GM12875 (cell line): ENCODE measurements at regions not wholly inside any gene's neighbourhood (a gene's known extent, or its start where the extent isn't known, plus 50 kb on each side); places are given as distances from the start of the nearest gene placed in this dataset.

Source experiments
- H3K4me3 ChIP-seq: one replicate; pipeline ENCODE4 v1.5.1; 2011; ENCODE audit warnings: low read depth, low read length, control low read depth
- CTCF ChIP-seq: IDR thresholded peaks from 2 replicates; pipeline ENCODE4 v1.5.1; 2011; ENCODE audit warnings: low read depth, mild to moderate bottlenecking, control low read depth, inconsistent platforms, low read length, moderate library complexity, borderline replicate concordance; ENCODE audit not compliant: insufficient read depth

DNA sequence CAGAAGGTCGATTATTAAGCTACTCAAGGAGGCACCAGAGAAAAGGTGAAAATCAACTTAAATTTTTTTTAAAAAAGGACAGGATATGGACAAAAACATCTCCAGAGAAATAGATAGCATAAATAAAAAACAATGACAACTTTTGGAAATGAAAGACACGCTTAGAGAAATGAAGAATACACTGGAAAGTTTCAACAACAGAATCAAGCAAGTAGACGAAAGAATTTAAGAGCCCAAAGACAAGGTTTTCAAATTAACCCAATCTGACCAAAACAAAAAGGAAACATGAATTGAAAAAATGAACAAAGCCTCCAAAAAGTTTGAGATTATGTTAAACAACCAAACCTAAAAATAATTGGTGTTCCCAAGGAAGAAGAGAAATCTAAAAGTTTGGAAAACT, 191.1 kb upstream of the BMP4 start:
- no peak overlapping the region for H3K4me3 ChIP-seq
- no peak for TF ChIP-seq CTCF

DNA sequence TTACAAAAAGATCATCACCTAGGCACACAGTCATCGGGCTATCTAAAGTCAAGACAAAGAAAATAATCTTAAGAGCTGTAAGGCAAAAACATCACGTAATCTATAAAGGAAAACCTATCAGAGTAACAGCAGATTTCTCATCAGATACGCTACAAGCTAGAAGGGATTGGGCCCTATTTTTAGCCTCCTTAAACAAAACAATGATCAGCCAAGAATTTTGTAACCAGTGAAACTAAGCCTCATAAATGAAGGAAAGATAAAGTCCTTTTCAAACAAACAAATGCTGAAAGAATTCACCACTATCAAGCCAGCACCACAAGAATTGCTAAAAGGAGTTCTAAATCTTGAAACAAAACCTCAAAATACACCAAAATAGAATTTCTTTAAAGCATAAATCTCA, 191.6 kb upstream of the BMP4 start:
- no peak for TF ChIP-seq CTCF
- no peak overlapping the region for H3K4me3 ChIP-seq

DNA sequence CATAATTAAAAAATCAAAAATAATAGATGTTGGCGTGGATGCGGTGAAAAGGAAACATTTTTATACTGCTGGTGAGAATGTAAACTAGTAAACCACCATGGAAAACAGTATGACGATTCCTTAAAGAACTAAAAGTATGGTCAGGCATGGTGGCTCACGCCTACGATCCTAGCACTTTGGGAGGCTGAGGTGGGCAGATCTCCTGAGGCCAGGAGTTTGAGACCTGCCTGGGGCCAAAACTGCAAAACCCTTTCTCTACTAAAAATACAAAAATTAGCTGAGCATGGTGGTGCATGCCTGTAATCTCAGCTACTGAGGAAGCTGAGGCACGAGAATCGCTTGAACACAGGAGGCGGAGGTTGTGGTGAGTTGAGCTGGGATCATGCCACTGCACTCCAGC, 195.7 kb upstream of the BMP4 start:
- no peak overlapping the region for H3K4me3 ChIP-seq
- TF ChIP-seq CTCF = no peak

DNA sequence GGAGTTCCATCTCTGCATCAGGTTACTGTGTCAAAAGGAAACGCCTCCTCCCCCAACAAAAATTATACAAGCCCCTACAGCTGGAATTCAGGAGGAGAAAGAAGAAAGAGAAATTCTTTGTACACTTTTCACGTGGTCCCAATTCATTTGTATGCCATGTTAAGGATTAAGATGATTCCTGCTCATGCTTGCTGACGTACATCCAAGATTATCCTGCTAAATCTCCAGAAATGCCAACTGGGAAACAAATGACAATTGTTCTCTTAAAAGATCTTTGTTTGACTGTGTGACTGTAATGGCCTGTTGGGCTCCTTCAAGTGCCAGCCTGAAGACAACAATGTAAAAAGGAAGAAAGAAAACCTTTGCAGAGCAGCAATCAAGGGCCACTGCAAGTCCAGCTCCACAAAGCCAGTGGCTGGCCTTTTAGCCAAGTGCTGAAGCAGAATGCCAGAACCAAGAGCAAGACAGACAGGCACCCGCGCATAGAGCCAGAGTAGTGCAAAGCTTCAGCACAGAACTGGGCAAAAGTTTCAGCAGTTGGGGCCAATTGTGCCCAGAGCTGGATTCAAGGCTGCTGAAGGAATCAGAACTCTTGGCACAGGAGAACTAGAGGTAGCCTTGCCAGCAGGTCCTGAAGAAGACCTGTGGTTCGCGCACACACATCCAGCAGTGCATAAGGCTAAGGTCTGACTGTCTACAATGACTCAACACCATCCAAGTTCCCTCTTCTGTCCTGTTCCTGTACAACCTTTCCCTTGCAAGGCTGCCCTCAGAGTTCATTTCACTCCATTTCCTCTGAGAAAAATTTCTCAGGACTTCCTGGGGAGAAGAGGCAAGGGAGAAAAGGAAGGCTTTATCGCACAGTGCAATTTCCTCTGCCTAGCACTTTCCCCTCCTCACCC, 209.7 kb upstream of the BMP4 start:
- no peak overlapping the region for H3K4me3 ChIP-seq
- no peak for TF ChIP-seq CTCF

GRCh38 chr14:54168489-54168888, 211.9 kb upstream of the BMP4 start:
- no peak overlapping the region for H3K4me3 ChIP-seq
- TF ChIP-seq CTCF = no peak

- no peak overlapping the region for H3K4me3 ChIP-seq
- no peak for TF ChIP-seq CTCF
Measured at GRCh38 chr14:54169254-54169924, 212.8 kb upstream of the BMP4 start.

DNA sequence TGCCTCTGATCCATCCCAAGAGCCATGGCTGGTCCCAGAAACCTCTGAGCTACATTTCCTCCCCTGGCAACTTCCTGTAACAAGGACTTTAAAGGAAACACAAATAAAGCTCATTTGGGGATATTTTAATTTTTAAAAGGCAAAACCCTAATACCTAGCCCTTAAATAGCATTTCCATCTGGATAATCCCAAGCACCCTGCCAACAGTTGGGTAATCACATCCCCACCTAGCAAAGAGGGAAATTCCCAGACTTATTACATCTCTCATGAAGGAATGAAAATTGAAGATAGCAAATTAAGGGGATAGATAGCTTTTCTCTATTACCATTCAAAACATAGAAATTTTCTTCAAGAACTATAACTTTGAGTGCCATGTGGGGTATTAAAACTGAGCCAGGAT, 213.7 kb upstream of the BMP4 start:
- no peak for TF ChIP-seq CTCF
- no peak overlapping the region for H3K4me3 ChIP-seq
